GM18907 (cell line): ENCODE measurements at regions not wholly inside any gene's neighbourhood (a gene's known extent, or its start where the extent isn't known, plus 50 kb on each side); places are given as distances from the start of the nearest gene placed in this dataset.

Experiments
- ATAC-seq: cut with Tn5 transposase; IDR thresholded peaks from one replicate; pipeline ENCODE4 v1.9.1; 2021; ENCODE audit warnings: mild to moderate bottlenecking, moderate library complexity; ENCODE audit not compliant: unreplicated experiment

DNA sequence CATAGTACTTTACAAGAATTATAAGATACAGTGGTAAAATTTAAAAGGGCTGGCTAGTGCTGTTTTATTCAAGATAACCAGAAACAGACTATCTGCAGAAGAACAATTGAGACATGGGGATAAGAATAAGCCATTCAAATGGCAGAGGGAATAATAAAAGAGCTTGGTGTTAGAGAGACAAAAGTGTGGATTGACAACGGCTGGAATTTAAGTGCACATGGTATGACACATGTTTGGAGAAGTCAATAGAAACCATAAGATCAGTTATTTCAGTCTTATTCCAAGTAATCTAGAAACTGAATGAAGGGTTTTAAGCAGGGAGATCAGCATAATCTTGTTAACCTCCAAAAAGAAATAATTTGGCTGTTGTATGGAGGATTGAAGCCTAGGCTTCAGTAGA lies 1205.5 kb upstream of the CITED2 start:
- ATAC-seq: no peak

- no peak for ATAC-seq
Measured at GRCh38 chr6:140576004-140576555, 1201.6 kb upstream of the CITED2 start.

- no peak for ATAC-seq
Measured at GRCh38 chr6:140572867-140573266, 1198.4 kb upstream of the CITED2 start.

GRCh38 chr6:140572129-140572528 lies 1197.7 kb upstream of the CITED2 start:
- ATAC-seq: no peak

DNA sequence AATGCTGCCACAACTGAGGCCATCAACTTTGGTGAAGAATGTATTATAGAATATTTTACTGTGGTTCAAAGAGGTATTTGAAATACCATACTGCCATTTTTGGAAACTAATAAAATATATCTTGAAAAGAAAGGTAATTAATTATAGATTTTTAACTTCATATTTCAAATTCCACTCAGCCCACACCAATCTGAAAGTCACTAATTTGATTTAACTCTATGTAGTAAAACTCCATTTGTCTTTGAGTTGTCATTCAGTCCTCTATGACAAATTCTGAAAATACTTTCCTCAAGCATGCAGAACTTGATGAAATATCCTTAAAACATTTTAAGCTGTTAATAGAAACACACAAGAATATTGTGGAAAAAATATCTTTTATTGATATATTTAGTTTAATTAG lies 1196.7 kb upstream of the CITED2 start:
- no peak for ATAC-seq

GRCh38 chr6:140567466-140567865 lies 1193.0 kb upstream of the CITED2 start:
- no peak for ATAC-seq

DNA sequence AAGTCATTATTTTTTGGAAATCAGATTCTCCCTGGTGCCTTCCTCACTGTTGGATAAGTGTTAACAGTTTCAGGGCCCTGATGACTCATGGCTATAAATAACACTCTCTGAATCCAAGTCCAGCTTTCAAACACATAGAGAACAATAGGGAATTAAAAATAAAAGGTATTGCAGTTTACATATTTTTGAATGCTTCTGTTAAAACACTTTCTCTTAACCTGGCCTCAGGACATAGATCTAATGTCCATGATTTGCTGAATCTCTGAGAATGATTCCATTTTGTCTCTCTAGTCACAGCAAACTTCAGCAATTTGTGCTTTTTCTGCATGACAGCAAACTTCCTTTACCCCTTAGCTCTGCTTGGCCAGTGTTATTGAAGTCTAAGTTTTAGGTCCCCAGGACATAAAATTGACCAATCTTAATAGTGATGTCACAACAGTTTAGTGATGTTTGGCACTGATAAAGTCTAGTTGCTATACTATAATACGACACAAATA lies 1192.4 kb upstream of the CITED2 start:
- ATAC-seq: no peak

DNA sequence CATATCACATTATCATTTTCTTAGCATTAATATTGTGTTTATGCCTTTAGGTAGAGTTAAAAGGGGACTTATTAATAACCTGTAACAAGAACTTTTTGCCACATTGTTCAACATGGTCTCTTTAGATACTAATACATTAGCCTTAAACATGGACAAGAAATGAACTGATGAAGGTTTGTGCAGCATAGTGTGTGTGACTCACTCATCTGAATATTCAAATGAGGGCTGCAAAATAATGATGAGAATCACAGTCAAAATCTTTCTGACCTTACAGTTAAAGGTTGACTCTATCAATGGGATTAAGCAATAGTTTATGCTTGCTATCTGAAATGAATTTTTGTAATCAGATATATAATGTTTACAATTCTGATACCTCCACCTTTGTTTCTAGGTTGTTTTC lies 1189.3 kb upstream of the CITED2 start:
- no peak for ATAC-seq

DNA sequence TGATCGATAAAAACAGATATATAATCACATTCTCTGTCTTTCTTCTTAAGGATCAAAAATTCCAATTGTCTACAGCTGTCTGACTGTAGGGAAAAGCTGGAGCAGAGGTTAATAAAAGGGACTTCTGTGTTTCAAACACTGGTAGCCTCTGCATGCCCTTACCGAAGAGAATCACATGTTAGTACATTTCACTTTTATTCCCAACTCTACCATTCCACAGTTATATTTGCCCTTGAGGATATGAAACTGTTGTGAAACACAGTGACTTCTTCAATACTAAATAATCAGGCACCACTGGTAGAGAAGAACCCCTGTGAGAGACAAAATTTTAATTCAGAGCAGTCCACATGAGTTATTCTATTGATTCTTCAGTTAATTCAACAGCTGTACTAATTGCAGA lies 1187.3 kb upstream of the CITED2 start:
- no peak for ATAC-seq

GRCh38 chr6:140560671-140561070 lies 1186.2 kb upstream of the CITED2 start:
- no peak for ATAC-seq

- no peak for ATAC-seq
Measured at GRCh38 chr6:140559458-140559857, 1185.0 kb upstream of the CITED2 start.

- no peak for ATAC-seq
Measured at GRCh38 chr6:140554421-140554820, 1180.0 kb upstream of the CITED2 start.

- no peak for ATAC-seq
Measured at GRCh38 chr6:140548366-140548765, 1173.9 kb upstream of the CITED2 start.

DNA sequence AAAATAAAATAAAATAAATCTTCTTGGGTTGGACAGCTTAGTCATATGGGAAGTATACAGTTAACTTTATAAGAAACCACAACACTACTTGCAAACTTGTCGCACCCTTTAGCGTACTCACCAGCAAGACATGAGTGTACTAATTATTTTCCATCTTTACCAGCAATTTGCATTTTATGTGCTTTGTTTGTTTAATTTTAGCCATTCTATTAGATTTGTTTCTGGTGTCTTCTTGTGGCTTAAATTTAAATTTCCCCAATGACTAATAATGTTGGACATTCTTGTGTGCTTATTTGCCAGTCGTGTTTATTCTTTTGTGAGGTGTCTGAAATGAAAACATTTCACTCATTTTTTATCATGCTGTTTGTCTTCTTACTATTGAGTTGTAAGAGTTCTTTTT lies 1172.2 kb upstream of the CITED2 start:
- no peak for ATAC-seq

GRCh38 chr6:140544431-140544830 lies 1170.0 kb upstream of the CITED2 start:
- ATAC-seq: no peak

- no peak for ATAC-seq
Measured at GRCh38 chr6:140542863-140543262, 1168.4 kb upstream of the CITED2 start.

- no peak for ATAC-seq
Measured at GRCh38 chr6:140541288-140541687, 1166.8 kb upstream of the CITED2 start.

- no peak for ATAC-seq
Measured at GRCh38 chr6:140540743-140541142, 1166.3 kb upstream of the CITED2 start.

DNA sequence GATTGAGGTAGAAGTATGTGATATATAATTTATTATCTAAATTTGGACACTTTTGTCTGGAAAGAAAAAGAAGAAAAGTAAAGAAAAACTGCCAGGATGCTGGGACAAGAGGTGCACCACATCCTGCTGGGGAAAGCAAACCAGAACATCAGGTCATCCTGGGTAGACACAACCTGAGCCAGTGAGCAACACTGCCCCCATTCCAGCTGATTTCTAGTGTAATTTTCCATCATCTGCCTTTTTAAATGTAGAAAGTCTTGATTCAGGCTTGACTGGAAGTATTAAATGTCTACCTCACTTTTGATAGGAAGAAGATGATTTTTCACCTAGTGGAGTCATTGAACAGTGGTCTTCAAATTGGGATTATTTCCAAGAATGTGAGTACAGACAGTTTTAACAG lies 1164.5 kb upstream of the CITED2 start:
- no peak for ATAC-seq

DNA sequence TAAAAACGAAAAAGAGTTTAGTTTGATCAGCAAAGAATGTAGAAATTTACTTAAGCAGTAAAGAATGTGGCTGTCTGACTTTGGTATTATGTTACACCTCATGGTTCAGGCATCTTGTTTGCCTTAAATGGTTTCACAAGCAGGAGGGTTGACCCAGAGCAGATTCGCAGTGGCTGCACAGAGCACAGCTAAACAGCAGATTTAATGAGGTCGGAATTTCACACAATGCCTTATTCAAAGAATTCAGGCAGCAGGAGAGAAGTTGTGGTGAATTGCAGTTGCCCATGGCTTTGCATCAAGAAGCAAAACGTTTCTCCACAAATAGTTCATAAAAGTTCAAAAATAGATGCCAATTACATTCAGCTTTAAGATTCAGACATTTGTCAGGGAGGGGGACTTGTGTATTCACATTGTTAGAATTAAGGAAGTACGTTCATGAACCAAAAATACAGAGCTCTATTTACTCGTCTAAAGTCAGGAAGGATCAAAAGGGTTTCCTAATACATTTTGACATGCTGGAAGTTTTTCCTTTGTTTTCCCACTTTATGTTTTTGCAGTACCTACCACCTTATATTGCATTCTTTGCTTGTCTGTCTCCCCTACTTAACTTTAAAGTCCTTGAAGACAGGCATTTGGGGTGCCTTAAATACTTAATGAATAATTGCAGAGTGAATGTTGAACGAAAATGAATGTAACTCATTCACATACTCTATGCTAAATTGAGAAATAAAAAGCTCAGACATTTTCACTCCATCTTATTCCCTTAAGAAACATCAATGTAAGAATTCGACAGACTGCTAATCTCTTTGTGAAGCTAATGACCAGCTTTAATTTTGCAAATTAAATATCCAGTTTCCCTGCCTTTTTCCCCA lies 1163.6 kb upstream of the CITED2 start:
- ATAC-seq: no peak

GRCh38 chr6:140537211-140537610 lies 1162.8 kb upstream of the CITED2 start:
- ATAC-seq: no peak

DNA sequence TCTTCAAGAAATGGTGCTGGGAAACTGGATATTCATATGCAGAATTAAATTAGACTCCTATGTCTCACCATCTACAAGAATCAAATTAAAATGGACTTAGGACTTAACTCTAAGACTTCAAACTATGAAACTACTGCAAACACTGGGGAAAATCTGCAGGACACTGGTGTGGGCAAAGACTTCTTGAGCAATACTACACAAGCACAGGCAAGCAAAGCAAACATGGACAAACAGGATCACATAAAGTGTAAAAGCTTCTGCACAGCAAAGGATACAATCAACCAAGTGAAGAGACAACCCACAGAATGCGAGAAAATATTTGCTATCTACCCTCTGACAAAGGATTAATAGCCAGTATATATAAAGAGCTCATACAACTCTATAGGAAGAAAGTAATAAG lies 1161.1 kb upstream of the CITED2 start:
- ATAC-seq: no peak
